GM23338 (cell line): ENCODE measurements at regions not wholly inside any gene's neighbourhood (a gene's known extent, or its start where the extent isn't known, plus 50 kb on each side); places are given as distances from the start of the nearest gene placed in this dataset.

Experiments
- ATAC-seq: fragments of 200-7000 bp; cut with Tn5 transposase; 3 replicates; pipeline ENCODE4 v1.9.1; 2020
- DNase-seq: peaks from one replicate; pipeline ENCODE4 v3.0.0-alpha.2; 2015; ENCODE audit warnings: low spot score
- H2AFZ ChIP-seq: fragments of 200-600 bp; sonication (generic); 2 replicates; pipeline ENCODE4 v1.8.0; 2016; ENCODE audit warnings: antibody characterized with exemption, mild to moderate bottlenecking, moderate library complexity
- H3F3A ChIP-seq: fragments of 200-600 bp; sonication (generic); replicated peaks from 2 replicates; pipeline ENCODE4 v1.8.0; 2017; ENCODE audit warnings: antibody characterized with exemption, mixed run types, low read depth
- H3K27ac ChIP-seq: fragments of 200-600 bp; sonication (generic); 2 replicates; pipeline ENCODE4 v1.6.1; 2016; ENCODE audit warnings: low read depth
- H3K27me3 ChIP-seq: fragments of 200-600 bp; sonication (generic); 2 replicates; pipeline ENCODE4 v1.8.0; 2016; ENCODE audit warnings: mild to moderate bottlenecking, mixed run types, moderate library complexity; ENCODE audit not compliant: insufficient read depth
- H3K36me3 ChIP-seq: fragments of 200-600 bp; sonication (generic); 2 replicates; pipeline ENCODE4 v1.8.0; 2016; ENCODE audit warnings: mild to moderate bottlenecking; ENCODE audit not compliant: insufficient read depth
- H3K4me1 ChIP-seq: fragments of 200-600 bp; sonication (generic); 2 replicates; pipeline ENCODE4 v1.8.0; 2016; ENCODE audit warnings: mild to moderate bottlenecking, moderate library complexity; ENCODE audit not compliant: insufficient read depth
- H3K4me2 ChIP-seq: fragments of 200-600 bp; sonication (generic); 2 replicates; pipeline ENCODE4 v1.7.1; 2017; ENCODE audit warnings: mixed run types
- H3K4me3 ChIP-seq: fragments of 200-600 bp; sonication (generic); 2 replicates; pipeline ENCODE4 v1.6.1; 2016; ENCODE audit warnings: mixed run types
- H3K79me2 ChIP-seq: fragments of 200-600 bp; sonication (generic); replicated peaks from 2 replicates; pipeline ENCODE4 v1.8.0; 2017; ENCODE audit warnings: mild to moderate bottlenecking; ENCODE audit not compliant: insufficient read depth
- H3K9me2 ChIP-seq: fragments of 200-600 bp; sonication (generic); 2 replicates; pipeline ENCODE4 v1.8.0; 2017; ENCODE audit not compliant: insufficient read depth
- H4K20me1 ChIP-seq: fragments of 200-600 bp; sonication (generic); replicated peaks from 2 replicates; pipeline ENCODE4 v1.8.0; 2017; ENCODE audit warnings: mild to moderate bottlenecking; ENCODE audit not compliant: insufficient read depth
- H3K27ac Mint-ChIP-seq: 2 replicates; pipeline ENCODE4 v1.8.0; 2020; ENCODE audit warnings: inconsistent platforms, mild to moderate bottlenecking, moderate library complexity, mixed read lengths
- H3K27me3 Mint-ChIP-seq: 3 replicates; pipeline ENCODE4 v1.8.0; 2022; ENCODE audit warnings: low read depth, mild to moderate bottlenecking, moderate library complexity, mixed read lengths, inconsistent platforms; ENCODE audit not compliant: insufficient read depth, poor library complexity
- H3K36me3 Mint-ChIP-seq: 3 replicates; pipeline ENCODE4 v1.8.0; 2021; ENCODE audit warnings: low read depth, mild to moderate bottlenecking, inconsistent platforms, moderate library complexity, mixed read lengths
- H3K4me1 Mint-ChIP-seq: 3 replicates; pipeline ENCODE4 v1.8.0; 2020; ENCODE audit warnings: mild to moderate bottlenecking, inconsistent platforms, mixed read lengths
- H3K4me3 Mint-ChIP-seq: 3 replicates; pipeline ENCODE4 v1.8.0; 2021; ENCODE audit warnings: moderate library complexity, mild to moderate bottlenecking, inconsistent platforms, mixed read lengths
- H3K9me3 Mint-ChIP-seq: 3 replicates; pipeline ENCODE4 v1.8.0; 2020; ENCODE audit warnings: moderate library complexity, mild to moderate bottlenecking, inconsistent platforms, mixed read lengths
- CREB1 ChIP-seq: fragments of 250-450 bp; sonication (Bioruptor Pico); IDR thresholded peaks from 2 replicates; pipeline ENCODE4 v1.5.0; 2020; ENCODE audit warnings: low read depth, mild to moderate bottlenecking, moderate library complexity
- CTCF ChIP-seq, 2 experiments: fragments of 200-600 bp in 1 of 2; sonication (generic) in 1 of 2; conservative IDR thresholded peaks; 2 replicates each; pipeline versions ENCODE4 v1.5.1 to v1.6.1; 2016 to 2017; ENCODE audit warnings: antibody characterized with exemption in 2 of 2, low read depth in 2 of 2, mild to moderate bottlenecking in 2 of 2, moderate library complexity in 1 of 2
- EZH2phosphoT487 ChIP-seq: fragments of 200-600 bp; sonication (generic); IDR thresholded peaks from one replicate; pipeline ENCODE4 v1.8.1; 2018; ENCODE audit warnings: antibody characterized with exemption; ENCODE audit not compliant: unreplicated experiment
- POLR2AphosphoS5 ChIP-seq: IDR thresholded peaks from 2 replicates; pipeline ENCODE4 v1.6.1; 2016; ENCODE audit warnings: antibody characterized with exemption, low read depth
- ZNF114 ChIP-seq: fragments of 250-450 bp; sonication (Bioruptor Pico); IDR thresholded peaks from 2 replicates; pipeline ENCODE4 v1.5.0; 2020; ENCODE audit warnings: mild to moderate bottlenecking, moderate library complexity
- ZNF331 ChIP-seq: fragments of 250-450 bp; sonication (Bioruptor Pico); IDR thresholded peaks from 2 replicates; pipeline ENCODE4 v1.5.0; 2020; ENCODE audit warnings: low read depth, mild to moderate bottlenecking, moderate library complexity
- TF ChIP-seq, protein P1 (sequence below): fragments of 250-450 bp; sonication (Bioruptor Pico); IDR thresholded peaks from 2 replicates; pipeline ENCODE4 v1.5.0; 2020; ENCODE audit warnings: mild to moderate bottlenecking, moderate library complexity
- TF ChIP-seq, protein P2 (sequence below): IDR thresholded peaks from one replicate; pipeline ENCODE4 v1.6.1; 2018; ENCODE audit warnings: antibody characterized with exemption; ENCODE audit not compliant: unreplicated experiment

- H3K27ac Mint-ChIP-seq = no peak overlapping the region
- peaks cover 5% of the 10 kb centered on the region for H3K4me1 ChIP-seq
- no peak for ATAC-seq
- H3F3A ChIP-seq = no peaks in the 10 kb centered on the region
- no peak overlapping the region for H3K27ac ChIP-seq
- H3K27me3 Mint-ChIP-seq = no peaks in the 10 kb centered on the region
- peaks cover 12% of the 10 kb centered on the region; the same call in 1 of the 2 replicates for H3K9me2 ChIP-seq
- no peak overlapping the region for H3K4me3 ChIP-seq
- TF ChIP-seq, protein P1, sequence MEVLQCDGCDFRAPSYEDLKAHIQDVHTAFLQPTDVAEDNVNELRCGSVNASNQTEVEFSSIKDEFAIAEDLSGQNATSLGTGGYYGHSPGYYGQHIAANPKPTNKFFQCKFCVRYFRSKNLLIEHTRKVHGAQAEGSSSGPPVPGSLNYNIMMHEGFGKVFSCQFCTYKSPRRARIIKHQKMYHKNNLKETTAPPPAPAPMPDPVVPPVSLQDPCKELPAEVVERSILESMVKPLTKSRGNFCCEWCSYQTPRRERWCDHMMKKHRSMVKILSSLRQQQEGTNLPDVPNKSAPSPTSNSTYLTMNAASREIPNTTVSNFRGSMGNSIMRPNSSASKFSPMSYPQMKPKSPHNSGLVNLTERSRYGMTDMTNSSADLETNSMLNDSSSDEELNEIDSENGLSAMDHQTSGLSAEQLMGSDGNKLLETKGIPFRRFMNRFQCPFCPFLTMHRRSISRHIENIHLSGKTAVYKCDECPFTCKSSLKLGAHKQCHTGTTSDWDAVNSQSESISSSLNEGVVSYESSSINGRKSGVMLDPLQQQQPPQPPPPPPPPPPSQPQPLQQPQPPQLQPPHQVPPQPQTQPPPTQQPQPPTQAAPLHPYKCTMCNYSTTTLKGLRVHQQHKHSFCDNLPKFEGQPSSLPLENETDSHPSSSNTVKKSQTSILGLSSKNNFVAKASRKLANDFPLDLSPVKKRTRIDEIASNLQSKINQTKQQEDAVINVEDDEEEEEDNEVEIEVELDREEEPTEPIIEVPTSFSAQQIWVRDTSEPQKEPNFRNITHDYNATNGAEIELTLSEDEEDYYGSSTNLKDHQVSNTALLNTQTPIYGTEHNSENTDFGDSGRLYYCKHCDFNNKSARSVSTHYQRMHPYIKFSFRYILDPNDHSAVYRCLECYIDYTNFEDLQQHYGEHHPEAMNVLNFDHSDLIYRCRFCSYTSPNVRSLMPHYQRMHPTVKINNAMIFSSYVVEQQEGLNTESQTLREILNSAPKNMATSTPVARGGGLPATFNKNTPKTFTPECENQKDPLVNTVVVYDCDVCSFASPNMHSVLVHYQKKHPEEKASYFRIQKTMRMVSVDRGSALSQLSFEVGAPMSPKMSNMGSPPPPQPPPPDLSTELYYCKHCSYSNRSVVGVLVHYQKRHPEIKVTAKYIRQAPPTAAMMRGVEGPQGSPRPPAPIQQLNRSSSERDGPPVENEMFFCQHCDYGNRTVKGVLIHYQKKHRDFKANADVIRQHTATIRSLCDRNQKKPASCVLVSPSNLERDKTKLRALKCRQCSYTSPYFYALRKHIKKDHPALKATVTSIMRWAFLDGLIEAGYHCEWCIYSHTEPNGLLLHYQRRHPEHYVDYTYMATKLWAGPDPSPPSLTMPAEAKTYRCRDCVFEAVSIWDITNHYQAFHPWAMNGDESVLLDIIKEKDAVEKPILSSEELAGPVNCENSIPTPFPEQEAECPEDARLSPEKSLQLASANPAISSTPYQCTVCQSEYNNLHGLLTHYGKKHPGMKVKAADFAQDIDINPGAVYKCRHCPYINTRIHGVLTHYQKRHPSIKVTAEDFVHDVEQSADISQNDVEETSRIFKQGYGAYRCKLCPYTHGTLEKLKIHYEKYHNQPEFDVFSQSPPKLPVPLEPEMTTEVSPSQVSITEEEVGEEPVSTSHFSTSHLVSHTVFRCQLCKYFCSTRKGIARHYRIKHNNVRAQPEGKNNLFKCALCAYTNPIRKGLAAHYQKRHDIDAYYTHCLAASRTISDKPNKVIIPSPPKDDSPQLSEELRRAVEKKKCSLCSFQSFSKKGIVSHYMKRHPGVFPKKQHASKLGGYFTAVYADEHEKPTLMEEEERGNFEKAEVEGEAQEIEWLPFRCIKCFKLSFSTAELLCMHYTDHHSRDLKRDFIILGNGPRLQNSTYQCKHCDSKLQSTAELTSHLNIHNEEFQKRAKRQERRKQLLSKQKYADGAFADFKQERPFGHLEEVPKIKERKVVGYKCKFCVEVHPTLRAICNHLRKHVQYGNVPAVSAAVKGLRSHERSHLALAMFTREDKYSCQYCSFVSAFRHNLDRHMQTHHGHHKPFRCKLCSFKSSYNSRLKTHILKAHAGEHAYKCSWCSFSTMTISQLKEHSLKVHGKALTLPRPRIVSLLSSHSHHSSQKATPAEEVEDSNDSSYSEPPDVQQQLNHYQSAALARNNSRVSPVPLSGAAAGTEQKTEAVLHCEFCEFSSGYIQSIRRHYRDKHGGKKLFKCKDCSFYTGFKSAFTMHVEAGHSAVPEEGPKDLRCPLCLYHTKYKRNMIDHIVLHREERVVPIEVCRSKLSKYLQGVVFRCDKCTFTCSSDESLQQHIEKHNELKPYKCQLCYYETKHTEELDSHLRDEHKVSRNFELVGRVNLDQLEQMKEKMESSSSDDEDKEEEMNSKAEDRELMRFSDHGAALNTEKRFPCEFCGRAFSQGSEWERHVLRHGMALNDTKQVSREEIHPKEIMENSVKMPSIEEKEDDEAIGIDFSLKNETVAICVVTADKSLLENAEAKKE (CRISPR knock-in tag) = no peak
- TF ChIP-seq ZNF114 (CRISPR knock-in tag) (no peak), POLR2AphosphoS5 (no peak), CREB1 (no peak), CTCF (conservative IDR thresholded peaks at IDR 0.05; ENCODE audit: low read depth in 2 of 2) (no peak), ZNF331 (no peak), EZH2phosphoT487 (no peak)
- TF ChIP-seq, protein P2, sequence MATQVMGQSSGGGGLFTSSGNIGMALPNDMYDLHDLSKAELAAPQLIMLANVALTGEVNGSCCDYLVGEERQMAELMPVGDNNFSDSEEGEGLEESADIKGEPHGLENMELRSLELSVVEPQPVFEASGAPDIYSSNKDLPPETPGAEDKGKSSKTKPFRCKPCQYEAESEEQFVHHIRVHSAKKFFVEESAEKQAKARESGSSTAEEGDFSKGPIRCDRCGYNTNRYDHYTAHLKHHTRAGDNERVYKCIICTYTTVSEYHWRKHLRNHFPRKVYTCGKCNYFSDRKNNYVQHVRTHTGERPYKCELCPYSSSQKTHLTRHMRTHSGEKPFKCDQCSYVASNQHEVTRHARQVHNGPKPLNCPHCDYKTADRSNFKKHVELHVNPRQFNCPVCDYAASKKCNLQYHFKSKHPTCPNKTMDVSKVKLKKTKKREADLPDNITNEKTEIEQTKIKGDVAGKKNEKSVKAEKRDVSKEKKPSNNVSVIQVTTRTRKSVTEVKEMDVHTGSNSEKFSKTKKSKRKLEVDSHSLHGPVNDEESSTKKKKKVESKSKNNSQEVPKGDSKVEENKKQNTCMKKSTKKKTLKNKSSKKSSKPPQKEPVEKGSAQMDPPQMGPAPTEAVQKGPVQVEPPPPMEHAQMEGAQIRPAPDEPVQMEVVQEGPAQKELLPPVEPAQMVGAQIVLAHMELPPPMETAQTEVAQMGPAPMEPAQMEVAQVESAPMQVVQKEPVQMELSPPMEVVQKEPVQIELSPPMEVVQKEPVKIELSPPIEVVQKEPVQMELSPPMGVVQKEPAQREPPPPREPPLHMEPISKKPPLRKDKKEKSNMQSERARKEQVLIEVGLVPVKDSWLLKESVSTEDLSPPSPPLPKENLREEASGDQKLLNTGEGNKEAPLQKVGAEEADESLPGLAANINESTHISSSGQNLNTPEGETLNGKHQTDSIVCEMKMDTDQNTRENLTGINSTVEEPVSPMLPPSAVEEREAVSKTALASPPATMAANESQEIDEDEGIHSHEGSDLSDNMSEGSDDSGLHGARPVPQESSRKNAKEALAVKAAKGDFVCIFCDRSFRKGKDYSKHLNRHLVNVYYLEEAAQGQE = no peak
- H3K4me2 ChIP-seq = no peak overlapping the region
- H3K36me3 Mint-ChIP-seq = no peaks in the 10 kb centered on the region
- H3K79me2 ChIP-seq = no peaks in the 10 kb centered on the region
- peaks cover 7% of the 10 kb centered on the region for H3K4me1 Mint-ChIP-seq
- no peak overlapping the region for H2AFZ ChIP-seq
- no peaks in the 10 kb centered on the region for H3K9me3 Mint-ChIP-seq
- no peaks in the 10 kb centered on the region for H3K27me3 ChIP-seq
- DNase-seq = no peak
- no peaks in the 10 kb centered on the region for H3K36me3 ChIP-seq
- H3K4me3 Mint-ChIP-seq = no peak overlapping the region
- no peaks in the 10 kb centered on the region for H4K20me1 ChIP-seq
Observed at GRCh38 chr9:115300874-115301273, 182.9 kb upstream of the TNC start.
